Immature natural killer cell (primary cell): ENCODE measurements at regions not wholly inside any gene's neighbourhood (a gene's known extent, or its start where the extent isn't known, plus 50 kb on each side); places are given as distances from the start of the nearest gene placed in this dataset.
"Not testable (repeated sequence)": the region's sequence is repeated elsewhere in the genome, so short reads cannot be mapped to it uniquely, and the experiment has no call there.

Source experiments
- DNase-seq, 3 donors: peaks; one replicate each; pipeline ENCODE4 v3.0.0; 2022; ENCODE audit warnings: mixed read lengths in 1 of 3
- H3K27ac Mint-ChIP-seq, 6 donors: one replicate each; pipeline ENCODE4 v1.8.0; 2020; ENCODE audit warnings: mixed read lengths in 6 of 6, mild to moderate bottlenecking in 5 of 6, inconsistent platforms in 4 of 6, moderate library complexity in 3 of 6
- H3K27me3 Mint-ChIP-seq, 3 donors: one replicate each; pipeline ENCODE4 v1.8.0; 2020 to 2021; ENCODE audit warnings: low read depth in 3 of 3, mild to moderate bottlenecking in 3 of 3, mixed read lengths in 3 of 3, moderate library complexity in 3 of 3, inconsistent platforms in 1 of 3
- H3K36me3 Mint-ChIP-seq, 3 donors: one replicate each; pipeline ENCODE4 v1.8.0; 2020; ENCODE audit warnings: mixed read lengths in 3 of 3, inconsistent platforms in 2 of 3, mild to moderate bottlenecking in 2 of 3
- H3K4me1 Mint-ChIP-seq, 2 donors: one replicate each; pipeline ENCODE4 v1.8.0; 2020; ENCODE audit warnings: inconsistent platforms in 2 of 2, mild to moderate bottlenecking in 2 of 2, mixed read lengths in 2 of 2, moderate library complexity in 1 of 2
- H3K4me3 Mint-ChIP-seq, 5 donors: one replicate each; pipeline ENCODE4 v1.8.0; 2020; ENCODE audit warnings: mild to moderate bottlenecking in 5 of 5, mixed read lengths in 5 of 5, inconsistent platforms in 3 of 5, moderate library complexity in 3 of 5
- H3K9me3 Mint-ChIP-seq, 6 donors: one replicate each; pipeline ENCODE4 v1.8.0; 2020; ENCODE audit warnings: mild to moderate bottlenecking in 6 of 6, mixed read lengths in 6 of 6, inconsistent platforms in 4 of 6, moderate library complexity in 3 of 6

GRCh38 chr13:86881390-86881789, 789.8 kb upstream of the SLITRK5 start:
- Mint-ChIP-seq H3K4me3 (no peak overlapping the region), H3K9me3 (peaks cover 0 to 20% (median 5%) of the 10 kb centered on the region in 6 donors), H3K27me3 (peaks cover 0 to 4% (median 2%) of the 10 kb centered on the region in 3 donors), H3K36me3 (no peaks in the 10 kb centered on the region), H3K27ac (no peak overlapping the region), H3K4me1 (peaks cover 0 to 5% of the 10 kb centered on the region in 2 donors)
- DNase-seq, result no peak

DNA sequence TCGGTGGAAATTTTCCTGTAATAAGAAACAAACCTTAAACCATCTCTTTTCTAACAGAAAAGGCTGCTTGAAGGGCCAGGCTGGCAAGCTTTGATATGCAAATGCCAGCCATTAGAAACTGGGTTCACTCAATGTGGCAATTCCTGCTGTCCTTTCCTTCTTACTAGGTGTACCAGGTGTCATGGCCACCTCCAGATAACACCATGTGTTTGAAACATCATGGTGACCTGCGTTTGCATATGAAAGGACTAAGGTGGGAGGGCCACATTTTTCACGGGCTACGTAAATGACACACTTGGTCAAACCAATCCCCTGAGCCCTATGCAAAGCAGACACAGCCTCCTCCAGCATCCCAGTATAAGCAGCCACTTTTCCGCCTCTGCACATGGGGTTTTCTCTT, 789.1 kb upstream of the SLITRK5 start:
- no peak for DNase-seq
- Mint-ChIP-seq H3K4me1 (peaks cover 0 to 5% of the 10 kb centered on the region in 2 donors), H3K4me3 (no peak overlapping the region), H3K36me3 (no peaks in the 10 kb centered on the region), H3K9me3 (peaks cover 0 to 20% (median 5%) of the 10 kb centered on the region in 6 donors), H3K27ac (no peak overlapping the region), H3K27me3 (peaks cover 0 to 4% (median 0%) of the 10 kb centered on the region in 3 donors)

DNA sequence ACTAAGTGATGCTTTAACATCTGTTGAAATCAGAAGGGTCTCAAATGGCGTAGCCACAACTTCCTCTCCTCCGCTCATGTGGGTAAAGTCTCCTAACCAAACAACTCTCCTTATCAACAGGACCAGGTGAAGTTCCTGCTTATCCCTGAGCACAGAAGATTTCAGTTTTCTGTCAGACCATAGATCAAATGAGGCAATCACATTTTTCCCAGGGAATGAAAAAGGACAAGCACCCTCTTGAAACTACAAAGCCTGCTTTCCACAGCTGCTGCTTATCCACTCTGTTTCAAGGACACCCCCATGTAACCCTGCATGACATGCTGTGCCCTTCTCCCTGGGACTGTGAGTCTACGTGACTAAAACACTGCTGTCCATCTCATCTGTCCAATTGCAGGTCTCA, 788.3 kb upstream of the SLITRK5 start:
- Mint-ChIP-seq H3K4me1 (peaks cover 0 to 5% of the 10 kb centered on the region in 2 donors), H3K36me3 (no peaks in the 10 kb centered on the region), H3K4me3 (no peak overlapping the region), H3K9me3 (peaks cover 0 to 20% (median 5%) of the 10 kb centered on the region in 6 donors), H3K27me3 (peaks cover 0 to 4% (median 0%) of the 10 kb centered on the region in 3 donors), H3K27ac (no peak overlapping the region)
- no peak for DNase-seq

- H3K27me3 Mint-ChIP-seq, result peaks cover 0 to 2% (median 0%) of the 10 kb centered on the region in 3 donors
- H3K4me3 Mint-ChIP-seq, result no peak overlapping the region
- peaks cover 4 to 12% (median 6%) of the 10 kb centered on the region in 6 donors for H3K9me3 Mint-ChIP-seq
- no peak for DNase-seq
- H3K36me3 Mint-ChIP-seq, result no peaks in the 10 kb centered on the region
- H3K27ac Mint-ChIP-seq, result no peak overlapping the region
- H3K4me1 Mint-ChIP-seq, result no peaks in the 10 kb centered on the region
These were observed 778.8 kb upstream of the SLITRK5 start for GRCh38 chr13:86892330-86892729.

GRCh38 chr13:86900906-86901305, 770.3 kb upstream of the SLITRK5 start:
- no peak for DNase-seq
- H3K27ac Mint-ChIP-seq, result no peak overlapping the region
- no peaks in the 10 kb centered on the region for H3K36me3 Mint-ChIP-seq
- no peak overlapping the region for H3K4me3 Mint-ChIP-seq
- H3K9me3 Mint-ChIP-seq, result peaks cover 0 to 16% (median 5%) of the 10 kb centered on the region in 6 donors
- H3K27me3 Mint-ChIP-seq, result peaks cover 0 to 2% (median 2%) of the 10 kb centered on the region in 3 donors
- H3K4me1 Mint-ChIP-seq, result no peaks in the 10 kb centered on the region

GRCh38 chr13:86906127-86906874, 764.9 kb upstream of the SLITRK5 start:
- H3K36me3 Mint-ChIP-seq, result peaks cover 0 to 3% (median 0%) of the 10 kb centered on the region in 3 donors
- H3K4me3 Mint-ChIP-seq, result no peak overlapping the region
- H3K9me3 Mint-ChIP-seq, result peaks cover 0 to 11% (median 5%) of the 10 kb centered on the region in 6 donors
- H3K4me1 Mint-ChIP-seq, result no peaks in the 10 kb centered on the region
- peaks cover 2 to 4% (median 2%) of the 10 kb centered on the region in 3 donors for H3K27me3 Mint-ChIP-seq
- DNase-seq, result no peak
- H3K27ac Mint-ChIP-seq, result no peak overlapping the region

DNA sequence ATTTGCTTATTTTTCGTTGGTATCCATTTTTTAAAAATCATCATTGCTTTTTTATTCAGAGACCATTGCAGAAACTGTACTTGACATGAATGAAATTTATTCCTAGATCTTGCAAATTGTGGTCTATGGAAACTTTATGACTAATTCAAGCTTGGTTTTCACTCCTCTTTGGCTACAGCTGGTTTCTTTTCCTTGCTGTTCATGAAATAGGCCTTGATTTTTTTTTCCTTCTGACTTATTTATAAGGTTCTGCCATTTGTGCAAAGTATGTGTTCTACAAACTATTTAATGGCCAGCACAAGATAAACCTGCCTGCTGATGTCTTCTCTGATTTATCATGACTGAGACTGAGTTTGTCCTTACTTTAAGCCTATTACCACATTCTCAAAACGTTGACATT, 764.0 kb upstream of the SLITRK5 start:
- no peaks in the 10 kb centered on the region for H3K4me1 Mint-ChIP-seq

DNA sequence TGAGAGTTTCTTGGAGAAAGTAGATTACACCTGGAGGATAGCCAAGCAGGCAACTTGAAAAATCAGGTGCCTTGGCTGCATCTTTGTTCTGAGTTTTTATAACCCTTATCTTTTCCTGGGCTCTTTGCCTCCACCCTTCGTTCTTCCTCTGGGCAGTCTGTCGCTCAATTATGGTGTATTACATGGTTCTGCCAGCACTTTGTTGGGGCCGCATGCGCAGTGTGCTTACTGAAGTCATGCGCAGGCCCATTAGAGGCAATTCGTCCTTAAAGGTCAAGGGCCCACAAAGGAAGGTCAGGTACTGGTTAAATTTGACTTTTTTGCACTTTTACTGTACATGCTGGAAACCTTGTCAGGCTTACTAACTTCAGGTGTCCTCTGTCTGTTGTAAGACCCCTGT, 761.9 kb upstream of the SLITRK5 start:
- H3K4me1 Mint-ChIP-seq, result no peaks in the 10 kb centered on the region
- peaks cover 4 to 15% (median 10%) of the 10 kb centered on the region in 6 donors for H3K9me3 Mint-ChIP-seq
- peaks cover 0 to 4% (median 2%) of the 10 kb centered on the region in 3 donors for H3K27me3 Mint-ChIP-seq
- H3K4me3 Mint-ChIP-seq, result no peak overlapping the region
- peaks cover 0 to 3% (median 0%) of the 10 kb centered on the region in 3 donors for H3K36me3 Mint-ChIP-seq
- no peak for DNase-seq
- H3K27ac Mint-ChIP-seq, result no peak overlapping the region

More for the DNA sequence above, 764.0 kb upstream of the SLITRK5 start:
- Mint-ChIP-seq H3K36me3 (peaks cover 0 to 3% (median 0%) of the 10 kb centered on the region in 3 donors), H3K27ac (no peak overlapping the region), H3K9me3 (peaks cover 0 to 12% (median 5%) of the 10 kb centered on the region in 6 donors), H3K27me3 (peaks cover 2 to 4% (median 2%) of the 10 kb centered on the region in 3 donors), H3K4me3 (no peak overlapping the region)
- no peak for DNase-seq

GRCh38 chr13:86914757-86915156, 756.4 kb upstream of the SLITRK5 start:
- Mint-ChIP-seq H3K4me3 (no peak overlapping the region), H3K9me3 (peaks cover 2 to 27% (median 10%) of the 10 kb centered on the region in 6 donors), H3K36me3 (peaks cover 0 to 3% (median 0%) of the 10 kb centered on the region in 3 donors), H3K27me3 (peaks cover 0 to 2% (median 1%) of the 10 kb centered on the region in 3 donors), H3K27ac (no peak overlapping the region), H3K4me1 (no peaks in the 10 kb centered on the region)
- no peak for DNase-seq

DNA sequence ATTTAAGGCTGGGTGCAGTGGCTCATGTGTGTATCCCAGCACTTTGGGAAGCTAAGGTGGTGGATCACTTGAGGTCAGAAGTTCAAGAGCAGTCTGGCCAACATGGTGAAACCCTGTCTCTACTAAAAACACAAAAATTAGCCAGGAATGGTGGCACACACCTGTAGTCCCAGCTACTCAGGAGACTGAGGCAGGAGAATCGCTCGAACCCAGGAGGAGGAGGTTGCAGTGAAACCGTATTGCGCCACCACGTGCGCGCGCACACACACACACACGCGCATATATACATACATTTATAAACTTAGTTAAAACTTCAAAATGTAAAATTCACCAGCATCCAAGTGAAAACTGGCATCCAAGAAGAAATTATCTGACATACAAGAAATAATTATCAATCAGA, 753.7 kb upstream of the SLITRK5 start:
- H3K4me1 Mint-ChIP-seq, H3K27ac Mint-ChIP-seq, DNase-seq, H3K4me3 Mint-ChIP-seq, H3K27me3 Mint-ChIP-seq, H3K36me3 Mint-ChIP-seq: not testable (repeated sequence)
- H3K9me3 Mint-ChIP-seq, result peaks cover 2 to 27% (median 9%) of the 10 kb centered on the region in 6 donors

GRCh38 chr13:86918682-86919081, 752.5 kb upstream of the SLITRK5 start:
- Mint-ChIP-seq H3K36me3 (no peaks in the 10 kb centered on the region), H3K27me3 (peaks cover 0 to 4% (median 0%) of the 10 kb centered on the region in 3 donors), H3K4me1 (no peaks in the 10 kb centered on the region), H3K27ac (no peak overlapping the region), H3K9me3 (peaks cover 2 to 29% (median 6%) of the 10 kb centered on the region in 6 donors), H3K4me3 (no peak overlapping the region)
- no peak for DNase-seq

- H3K27ac Mint-ChIP-seq, result no peak overlapping the region
- H3K27me3 Mint-ChIP-seq, result peaks cover 0 to 4% (median 4%) of the 10 kb centered on the region in 3 donors
- no peak for DNase-seq
- H3K36me3 Mint-ChIP-seq, result peaks cover 0 to 4% (median 0%) of the 10 kb centered on the region in 3 donors
- H3K9me3 Mint-ChIP-seq, result peaks cover 2 to 37% (median 6%) of the 10 kb centered on the region in 6 donors
- no peak overlapping the region for H3K4me3 Mint-ChIP-seq
- no peaks in the 10 kb centered on the region for H3K4me1 Mint-ChIP-seq
These were observed 750.2 kb upstream of the SLITRK5 start for GRCh38 chr13:86920961-86921360.

DNA sequence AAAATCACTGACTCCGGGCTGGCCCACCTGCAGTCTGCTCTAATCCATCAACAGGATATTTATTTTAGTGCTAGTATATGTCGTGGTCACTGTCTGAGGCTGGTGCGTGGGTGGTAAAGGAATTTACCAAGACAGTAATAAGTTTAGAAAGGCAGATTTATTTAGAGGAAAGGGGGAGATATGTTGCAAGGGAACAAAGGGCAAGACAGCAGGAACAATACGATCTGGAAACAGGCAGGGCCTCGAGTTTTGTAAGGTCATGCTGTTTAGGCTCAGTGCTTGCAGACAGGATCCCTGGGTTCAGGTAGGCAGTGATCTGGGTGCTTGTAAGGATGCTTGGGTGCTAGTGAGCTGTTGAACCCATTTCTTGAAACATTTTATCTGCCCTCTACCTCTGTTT, 748.2 kb upstream of the SLITRK5 start:
- Mint-ChIP-seq H3K9me3 (peaks cover 0 to 38% (median 10%) of the 10 kb centered on the region in 6 donors), H3K27ac (no peak overlapping the region), H3K4me3 (no peak overlapping the region), H3K27me3 (peaks cover 0 to 4% (median 3%) of the 10 kb centered on the region in 3 donors), H3K36me3 (peaks cover 0 to 4% (median 0%) of the 10 kb centered on the region in 3 donors), H3K4me1 (no peaks in the 10 kb centered on the region)
- DNase-seq, result no peak

DNA sequence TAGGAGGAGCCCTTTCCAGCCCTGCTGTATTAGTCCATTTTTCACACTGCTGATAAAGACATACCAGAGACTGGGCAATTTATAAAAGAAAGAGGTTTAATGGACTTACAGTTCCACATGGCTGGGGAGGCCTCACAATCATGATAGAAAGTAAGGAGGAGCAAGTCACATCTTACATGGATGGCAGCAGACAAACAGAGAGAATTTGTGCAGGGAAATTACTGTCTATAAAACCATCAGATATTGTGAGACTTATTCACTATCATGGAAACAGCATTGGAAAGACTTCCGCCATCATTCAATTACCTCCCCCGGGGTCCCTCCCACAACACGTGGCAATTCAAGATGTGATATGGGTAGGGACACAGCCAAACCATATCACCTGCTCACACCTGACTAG, 744.3 kb upstream of the SLITRK5 start:
- not testable (repeated sequence) for H3K4me3 Mint-ChIP-seq, DNase-seq, H3K27me3 Mint-ChIP-seq, H3K27ac Mint-ChIP-seq, H3K36me3 Mint-ChIP-seq, H3K4me1 Mint-ChIP-seq
- peaks cover 0 to 38% (median 10%) of the 10 kb centered on the region in 6 donors for H3K9me3 Mint-ChIP-seq
